GM18498 (cell line): ENCODE measurements at regions not wholly inside any gene's neighbourhood (a gene's known extent, or its start where the extent isn't known, plus 50 kb on each side); places are given as distances from the start of the nearest gene placed in this dataset.
"Not testable (repeated sequence)": the region's sequence is repeated elsewhere in the genome, so short reads cannot be mapped to it uniquely, and the experiment has no call there.

Experiments used
- ATAC-seq: cut with Tn5 transposase; IDR thresholded peaks from one replicate; pipeline ENCODE4 v1.9.1; 2021; ENCODE audit warnings: mild to moderate bottlenecking, moderate library complexity; ENCODE audit not compliant: unreplicated experiment

- ATAC-seq: no peak
Observed at GRCh38 chr14:85038526-85039352, 491.2 kb upstream of the FLRT2 start.

DNA sequence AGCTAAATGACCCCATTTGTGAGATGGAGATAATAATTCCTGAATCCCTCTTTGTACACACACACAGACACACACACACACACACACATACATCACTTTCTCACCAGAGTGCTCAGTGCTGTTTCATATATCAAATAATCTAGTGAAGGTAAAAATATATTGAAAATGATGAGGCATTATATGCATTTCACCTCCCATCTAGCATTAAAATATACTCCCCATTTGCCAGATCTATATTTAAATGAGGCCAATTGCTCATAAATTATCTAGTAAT is 490.7 kb upstream of the FLRT2 start:
- no peak for ATAC-seq

GRCh38 chr14:85040046-85040685 is 489.8 kb upstream of the FLRT2 start:
- ATAC-seq: no peak

DNA sequence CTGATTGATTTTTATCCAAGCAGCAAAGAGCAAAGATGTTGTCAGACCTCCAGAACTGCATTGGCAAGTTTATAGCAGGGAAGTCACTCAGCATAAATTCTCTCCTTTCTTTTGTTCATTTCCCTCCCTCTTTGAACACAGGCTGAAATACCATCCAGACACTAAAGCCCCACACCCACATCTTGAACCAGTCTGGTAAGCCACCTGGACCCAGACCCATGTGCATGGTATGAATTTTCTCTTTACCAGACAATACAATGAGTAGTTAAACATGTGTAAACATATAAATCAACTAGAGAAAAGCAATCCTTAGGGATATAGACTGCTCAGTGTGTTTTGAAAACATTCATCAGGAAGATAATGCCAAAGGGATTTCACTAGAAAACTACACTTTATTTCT is 488.3 kb upstream of the FLRT2 start:
- ATAC-seq: no peak

DNA sequence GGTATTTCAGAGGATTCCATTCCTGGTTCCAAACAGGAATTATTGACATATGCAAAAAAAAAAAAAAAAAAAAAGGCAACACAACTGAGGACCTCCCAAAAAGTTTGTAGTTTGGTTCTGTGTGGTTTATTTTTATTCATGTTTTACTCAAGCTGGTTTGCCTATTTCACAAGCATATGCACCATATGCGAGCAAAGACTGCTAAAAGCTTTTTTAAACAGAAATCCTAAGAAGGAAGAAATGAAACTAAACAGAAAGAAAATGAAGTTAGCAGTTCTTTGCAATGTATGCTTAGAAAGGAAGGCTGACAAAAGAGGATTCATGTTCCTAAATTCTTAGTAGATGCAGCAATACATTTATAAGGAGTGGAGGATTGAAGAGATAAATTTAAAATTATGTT is 487.6 kb upstream of the FLRT2 start:
- ATAC-seq: no peak

DNA sequence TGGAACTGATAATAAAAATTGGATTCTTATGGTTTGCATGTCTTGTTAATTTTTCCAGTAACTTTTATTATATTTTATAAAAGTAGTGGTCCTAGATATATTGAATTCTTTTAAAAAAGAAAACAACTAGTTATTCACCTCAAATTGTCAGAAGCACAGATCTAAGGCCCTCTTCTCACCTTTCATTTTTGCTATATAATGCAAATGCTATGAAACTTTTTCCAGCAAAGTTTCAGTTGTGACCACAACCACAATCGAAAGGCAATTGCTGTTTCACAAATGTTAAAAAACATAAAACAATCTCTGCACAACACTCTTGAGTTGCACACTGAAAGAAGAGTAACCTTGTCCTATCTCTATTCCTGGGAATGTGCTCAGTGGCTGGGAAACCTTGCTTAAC is 479.8 kb upstream of the FLRT2 start:
- ATAC-seq: no peak

GRCh38 chr14:85052646-85053045 is 477.3 kb upstream of the FLRT2 start:
- no peak for ATAC-seq

GRCh38 chr14:85054178-85054577 is 475.8 kb upstream of the FLRT2 start:
- ATAC-seq: no peak

- ATAC-seq: no peak
Observed at GRCh38 chr14:85056267-85056666, 473.7 kb upstream of the FLRT2 start.

DNA sequence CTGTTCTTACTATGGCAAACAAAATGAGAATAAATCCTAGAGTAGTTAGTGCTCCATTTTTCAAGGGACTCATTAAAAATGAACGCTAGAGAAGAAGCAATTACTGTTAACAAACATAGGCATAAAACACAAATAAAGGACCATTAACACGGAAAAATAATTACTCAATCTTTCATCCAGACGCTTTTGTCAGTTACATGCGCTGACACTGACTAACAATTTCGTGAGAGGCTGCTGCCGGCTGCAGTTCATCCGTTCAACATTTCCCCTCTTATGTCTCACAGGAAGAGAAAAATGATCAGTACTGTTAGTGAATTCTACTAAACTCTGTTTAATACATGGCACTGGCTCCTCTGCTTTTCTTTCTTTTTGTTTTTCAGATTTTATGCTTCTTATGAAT is 472.7 kb upstream of the FLRT2 start:
- no peak for ATAC-seq

DNA sequence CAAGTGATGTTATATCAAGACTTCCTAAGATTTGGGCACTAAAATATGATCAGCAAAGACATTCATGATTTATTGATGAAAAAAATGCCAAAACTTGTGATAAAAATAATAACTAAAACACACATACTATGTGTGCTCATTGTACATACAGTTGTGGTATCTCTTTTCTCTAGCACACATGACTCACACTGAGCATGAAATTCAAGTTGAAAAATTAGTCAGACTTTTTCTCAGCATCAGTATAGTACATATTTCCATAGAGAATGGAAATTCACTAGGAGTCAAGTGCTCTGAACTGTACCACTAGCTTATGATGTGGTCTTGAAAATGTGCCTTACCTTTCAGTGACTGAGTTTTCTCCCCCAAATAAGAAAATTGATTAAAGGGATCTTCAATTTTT is 471.8 kb upstream of the FLRT2 start:
- no peak for ATAC-seq

DNA sequence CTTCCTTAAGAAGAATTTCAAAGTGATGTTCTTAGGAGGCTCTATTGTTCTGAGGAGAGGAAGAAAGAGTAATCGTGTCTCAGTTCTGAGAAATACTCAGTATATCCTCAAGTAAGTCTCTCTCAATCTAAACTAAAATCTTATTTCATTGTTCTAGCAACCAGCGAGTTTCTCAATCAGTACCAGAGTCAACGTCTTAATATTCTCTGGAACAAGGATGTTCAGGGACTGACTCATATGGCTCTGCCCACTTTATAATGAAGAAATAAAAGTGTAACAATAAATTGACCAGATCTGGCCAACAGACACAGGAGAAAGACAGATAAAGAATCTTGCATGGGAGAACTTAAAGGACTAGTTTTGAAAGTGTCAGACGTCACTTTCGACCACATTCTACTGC is 469.8 kb upstream of the FLRT2 start:
- no peak for ATAC-seq

DNA sequence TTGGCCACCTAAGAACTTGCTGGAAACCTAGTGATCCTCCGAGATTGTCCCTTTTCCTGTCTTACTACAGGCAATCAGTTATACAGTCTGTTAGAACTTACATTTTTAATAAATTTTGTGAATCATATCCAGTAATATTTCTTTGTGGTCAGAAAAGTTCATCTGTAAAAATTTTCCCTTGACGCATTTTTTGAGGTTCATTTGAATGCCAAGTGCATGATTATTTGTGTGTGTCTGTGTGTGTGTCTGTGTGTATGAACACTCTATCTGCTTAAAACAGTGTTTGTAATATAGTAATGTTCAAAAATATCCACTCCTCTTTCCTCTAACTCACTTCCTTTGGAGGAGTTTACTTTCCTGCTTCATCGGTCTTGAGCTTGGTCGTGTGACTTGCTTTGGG is 468.7 kb upstream of the FLRT2 start:
- ATAC-seq: no peak

DNA sequence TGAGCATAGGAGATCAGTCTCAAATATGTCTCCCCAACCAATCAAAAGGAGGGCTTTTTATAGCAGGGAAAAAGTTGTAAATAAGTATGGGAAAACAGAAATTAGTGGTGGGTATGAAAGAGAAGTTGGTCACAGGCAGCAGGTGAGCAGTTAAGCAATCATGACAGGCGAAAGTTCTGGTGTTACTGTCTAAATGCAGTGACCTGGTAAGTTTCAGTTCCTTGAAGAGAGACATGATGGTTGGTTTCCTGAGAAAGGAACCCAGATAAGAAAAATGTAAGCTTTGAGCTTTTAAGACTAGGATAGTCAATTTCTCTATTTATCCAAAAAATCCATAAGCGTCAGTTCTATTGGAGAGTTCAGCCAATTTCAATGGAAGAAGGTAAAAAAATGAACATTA is 466.2 kb upstream of the FLRT2 start:
- no peak for ATAC-seq

GRCh38 chr14:85071447-85071846 is 458.5 kb upstream of the FLRT2 start:
- ATAC-seq: no peak

GRCh38 chr14:85074955-85075354 is 455.0 kb upstream of the FLRT2 start:
- no peak for ATAC-seq

DNA sequence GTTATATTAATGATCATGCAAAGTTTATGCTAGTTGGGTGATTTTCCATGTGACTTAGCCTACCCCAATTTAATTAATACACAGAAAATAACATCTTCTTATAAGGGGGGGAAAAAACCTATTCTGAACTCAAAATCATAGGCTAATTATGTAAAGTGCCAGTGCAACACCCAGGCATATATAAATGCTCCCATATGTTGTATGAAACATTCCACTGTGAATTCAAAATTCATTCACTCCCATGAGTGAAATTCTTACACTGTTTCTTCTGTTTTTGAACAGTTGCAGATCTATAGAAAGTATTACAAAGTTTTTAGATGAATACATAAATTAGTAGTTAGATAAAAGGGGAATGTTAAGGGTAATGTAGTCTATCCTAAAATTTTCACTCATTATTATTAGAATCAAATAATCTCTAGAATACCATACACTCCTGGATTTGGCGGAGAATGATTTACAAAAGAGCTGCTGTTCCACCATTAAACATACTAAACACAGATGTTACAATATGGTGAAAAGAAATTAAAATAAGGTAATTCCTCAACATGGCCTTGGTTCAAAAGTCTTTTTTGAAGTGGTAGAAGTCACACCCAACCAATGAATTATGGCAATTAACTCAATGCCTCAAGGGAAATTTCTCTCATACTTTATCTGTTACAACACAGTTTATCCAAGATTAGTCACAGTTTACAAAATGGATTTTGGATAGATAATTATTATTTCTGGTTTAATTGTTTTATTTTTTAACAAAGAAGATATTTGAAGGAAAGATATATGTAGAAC is 454.1 kb upstream of the FLRT2 start:
- ATAC-seq: no peak

- not testable (repeated sequence) for ATAC-seq
Observed at GRCh38 chr14:85077716-85078115, 452.2 kb upstream of the FLRT2 start.

DNA sequence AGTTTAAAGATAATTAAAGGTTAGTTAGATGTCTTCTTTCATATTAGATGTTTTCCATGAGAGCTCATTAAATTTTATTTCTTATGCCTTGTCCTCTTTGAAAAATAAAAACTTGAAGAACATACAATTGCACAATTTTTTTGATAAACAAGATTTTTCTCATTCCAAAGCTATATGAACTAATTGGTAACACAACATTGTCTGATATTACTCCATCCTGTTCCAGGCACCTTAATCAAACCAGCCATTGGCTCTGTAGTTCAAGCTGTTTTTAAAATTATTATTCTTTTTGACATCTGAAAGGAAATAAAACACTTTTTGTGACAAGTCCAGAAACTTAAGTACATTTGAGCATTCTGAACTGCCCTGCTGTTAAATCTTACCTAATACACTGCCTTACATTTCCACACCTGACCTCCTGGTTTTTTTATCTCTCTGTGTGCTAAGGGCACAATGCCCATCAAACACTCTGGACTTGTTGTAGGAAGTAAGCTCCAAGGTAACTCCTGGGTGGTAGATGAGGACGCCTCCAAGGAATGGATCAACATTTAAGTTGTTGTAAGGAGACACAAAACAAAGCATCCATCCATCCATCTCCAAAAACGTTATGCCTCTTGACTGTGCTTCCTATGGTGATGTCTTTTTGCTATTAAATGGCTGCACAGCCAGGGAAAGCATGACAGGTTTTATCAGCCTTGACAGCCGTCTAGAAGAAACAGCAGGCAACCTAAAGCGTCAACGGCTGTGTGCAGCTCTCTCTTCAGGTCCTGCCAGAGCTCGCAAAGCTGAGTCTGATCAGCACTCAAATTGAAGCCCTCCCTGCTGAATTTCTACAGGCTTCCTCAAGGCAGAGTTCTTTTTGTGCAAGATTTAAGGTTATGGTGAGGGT is 449.9 kb upstream of the FLRT2 start:
- ATAC-seq: no peak

- no peak for ATAC-seq
Observed at GRCh38 chr14:85084344-85084743, 445.6 kb upstream of the FLRT2 start.

GRCh38 chr14:85085981-85086380 is 444.0 kb upstream of the FLRT2 start:
- no peak for ATAC-seq
